ENCODE measurements at regions not wholly inside any gene's neighbourhood (a gene's known extent, or its start where the extent isn't known, plus 50 kb on each side); places are given as distances from the start of the nearest gene placed in this dataset.

DNA sequence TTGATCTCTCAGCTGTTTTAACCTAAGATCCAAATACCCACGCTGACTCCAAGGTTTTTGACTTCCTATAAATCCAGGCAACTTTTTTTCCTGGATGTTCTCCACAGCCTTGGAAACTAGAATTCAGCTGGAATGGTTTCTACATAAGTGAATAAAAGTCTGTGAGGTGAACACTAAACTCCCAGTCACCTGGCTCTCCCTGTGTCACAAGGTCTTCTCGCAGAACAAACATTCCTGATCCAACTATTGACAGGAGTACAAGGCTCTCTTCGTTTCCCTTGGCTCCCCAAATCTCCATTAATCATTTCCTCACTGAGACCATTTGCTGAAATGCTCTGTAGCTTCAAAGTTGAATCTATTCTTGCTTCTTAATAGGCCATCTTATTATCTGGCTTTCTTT is 265.7 kb downstream of the ADGRG6 start:
- Histone ChIP-seq H4K20me1 (ENCODE audit: control insufficient read depth, extremely low read depth, insufficient read depth, low read length) (no peaks in the 10 kb centered on the region), H3K9ac (ENCODE audit: control insufficient read depth, extremely low read depth, insufficient read depth, low read length) (no peak overlapping the region), H3K4me3 (ENCODE audit: control insufficient read depth in 2 of 3, extremely low read depth in 1 of 3, insufficient read depth in 2 of 3, low read depth in 1 of 3, low read length in 3 of 3) (no peak overlapping the region), H3K27me3 (ENCODE audit: control insufficient read depth, extremely low read depth, insufficient read depth, low read length) (no peaks in the 10 kb centered on the region), H3K27ac (ENCODE audit: control insufficient read depth, insufficient read depth, low read length) (no peak overlapping the region), H3K36me3 (ENCODE audit: control insufficient read depth in 2 of 2, extremely low read depth in 1 of 2, insufficient read depth in 2 of 2, low read length in 2 of 2) (no peaks in the 10 kb centered on the region), H3K4me2 (ENCODE audit: control insufficient read depth, extremely low read depth, insufficient read depth, low read depth, low read length) (no peak overlapping the region), H3K9me3 (ENCODE audit: control insufficient read depth, low read depth, low read length) (no peaks in the 10 kb centered on the region), H3K4me1 (ENCODE audit: control insufficient read depth, extremely low read depth, insufficient read depth, low read length) (peaks cover 27% of the 10 kb centered on the region), H3K9me1 (ENCODE audit: control insufficient read depth, extremely low read depth, insufficient read depth, low read length) (no peaks in the 10 kb centered on the region), H3K79me2 (ENCODE audit: control insufficient read depth, insufficient read depth, low read length) (no peaks in the 10 kb centered on the region), H2AFZ (ENCODE audit: control insufficient read depth, low read length) (no peak overlapping the region)
- FAIRE-seq, result no peak
- dilution Hi-C loops (cut with MboI; ENCODE audit: extremely low pct_ligation_motif_present, low sequenced_read_pairs), result no loop called here
- TF ChIP-seq EZH2 (IDR thresholded peaks at IDR 0.05; ENCODE audit: low read length) (no peak), CTCF (optimal IDR thresholded peaks at IDR 0.05 in 1 of 3, IDR thresholded peaks at IDR 0.05 in 1 of 3, conservative IDR thresholded peaks at IDR 0.05 in 1 of 3; ENCODE audit: extremely low read depth in 1 of 3, insufficient read depth in 2 of 3, low read length in 3 of 3) (no peak)
- DNase-seq (ENCODE audit: low read depth, low spot score), result no peak

- Histone ChIP-seq H3K4me1 (ENCODE audit: control insufficient read depth, extremely low read depth, insufficient read depth, low read length) (peaks cover 27% of the 10 kb centered on the region), H2AFZ (ENCODE audit: control insufficient read depth, low read length) (peak overlapping the region; percentile 73), H3K36me3 (ENCODE audit: control insufficient read depth in 2 of 2, extremely low read depth in 1 of 2, insufficient read depth in 2 of 2, low read length in 2 of 2) (no peaks in the 10 kb centered on the region), H3K27me3 (ENCODE audit: control insufficient read depth, extremely low read depth, insufficient read depth, low read length) (no peaks in the 10 kb centered on the region), H3K9me3 (ENCODE audit: control insufficient read depth, low read depth, low read length) (no peaks in the 10 kb centered on the region), H3K79me2 (ENCODE audit: control insufficient read depth, insufficient read depth, low read length) (no peaks in the 10 kb centered on the region), H3K9me1 (ENCODE audit: control insufficient read depth, extremely low read depth, insufficient read depth, low read length) (no peaks in the 10 kb centered on the region), H3K27ac (ENCODE audit: control insufficient read depth, insufficient read depth, low read length) (peak overlapping the region; percentile 21), H3K4me2 (ENCODE audit: control insufficient read depth, extremely low read depth, insufficient read depth, low read depth, low read length) (peak overlapping the region; percentile 74), H4K20me1 (ENCODE audit: control insufficient read depth, extremely low read depth, insufficient read depth, low read length) (no peaks in the 10 kb centered on the region), H3K4me3 (ENCODE audit: control insufficient read depth in 2 of 3, extremely low read depth in 1 of 3, insufficient read depth in 2 of 3, low read depth in 1 of 3, low read length in 3 of 3) (peak overlapping the region in 1 of 3 experiments; percentile 12), H3K9ac (ENCODE audit: control insufficient read depth, extremely low read depth, insufficient read depth, low read length) (peak overlapping the region; percentile 12)
- dilution Hi-C loops (cut with MboI; ENCODE audit: extremely low pct_ligation_motif_present, low sequenced_read_pairs), result no loop called here
- TF ChIP-seq EZH2 (IDR thresholded peaks at IDR 0.05; ENCODE audit: low read length), result no peak
- DNase-seq (ENCODE audit: low read depth, low spot score), result no peak
- peak; percentile 34 for FAIRE-seq
Measured at GRCh38 chr6:142568857-142569597, 267.2 kb downstream of the ADGRG6 start.

GRCh38 chr6:142569676-142570075 is 267.9 kb downstream of the ADGRG6 start:
- Histone ChIP-seq H3K27ac (ENCODE audit: control insufficient read depth, insufficient read depth, low read length) (peak overlapping the region; percentile 21), H3K9me3 (ENCODE audit: control insufficient read depth, low read depth, low read length) (no peaks in the 10 kb centered on the region), H3K9ac (ENCODE audit: control insufficient read depth, extremely low read depth, insufficient read depth, low read length) (no peak overlapping the region), H3K27me3 (ENCODE audit: control insufficient read depth, extremely low read depth, insufficient read depth, low read length) (no peaks in the 10 kb centered on the region), H3K4me3 (ENCODE audit: control insufficient read depth in 2 of 3, extremely low read depth in 1 of 3, insufficient read depth in 2 of 3, low read depth in 1 of 3, low read length in 3 of 3) (peak overlapping the region in 1 of 3 experiments; percentile 12), H2AFZ (ENCODE audit: control insufficient read depth, low read length) (peak overlapping the region; percentile 39), H3K9me1 (ENCODE audit: control insufficient read depth, extremely low read depth, insufficient read depth, low read length) (no peaks in the 10 kb centered on the region), H3K79me2 (ENCODE audit: control insufficient read depth, insufficient read depth, low read length) (no peaks in the 10 kb centered on the region), H3K4me1 (ENCODE audit: control insufficient read depth, extremely low read depth, insufficient read depth, low read length) (peaks cover 27% of the 10 kb centered on the region), H4K20me1 (ENCODE audit: control insufficient read depth, extremely low read depth, insufficient read depth, low read length) (no peaks in the 10 kb centered on the region), H3K4me2 (ENCODE audit: control insufficient read depth, extremely low read depth, insufficient read depth, low read depth, low read length) (peak overlapping the region; percentile 74), H3K36me3 (ENCODE audit: control insufficient read depth in 2 of 2, extremely low read depth in 1 of 2, insufficient read depth in 2 of 2, low read length in 2 of 2) (no peaks in the 10 kb centered on the region)
- FAIRE-seq, result peak; percentile 90
- DNase-seq (ENCODE audit: low read depth, low spot score), result no peak
- dilution Hi-C loops (cut with MboI; ENCODE audit: extremely low pct_ligation_motif_present, low sequenced_read_pairs), result no loop called here
- TF ChIP-seq EZH2 (IDR thresholded peaks at IDR 0.05; ENCODE audit: low read length) (no peak), CTCF (optimal IDR thresholded peaks at IDR 0.05 in 1 of 3, IDR thresholded peaks at IDR 0.05 in 1 of 3, conservative IDR thresholded peaks at IDR 0.05 in 1 of 3; ENCODE audit: extremely low read depth in 1 of 3, insufficient read depth in 2 of 3, low read length in 3 of 3) (no peak)
